K562 (cell line): ENCODE measurements at regions not wholly inside any gene's neighbourhood (a gene's known extent, or its start where the extent isn't known, plus 50 kb on each side); places are given as distances from the start of the nearest gene placed in this dataset.

Source experiments
- ATAC-seq: fragments of 200-7000 bp; cut with Tn5 transposase; 3 replicates; pipeline ENCODE4 v1.9.1; 2020; ENCODE audit warnings: moderate library complexity
- BruUV-seq: library from RNA; stranded (reverse); fragments of 400-500 nt; replicated peaks from 2 replicates; lab custom pipeline; 2021; lab: Mats Ljungman, UMichigan
- CTCF ChIA-PET: fragments of 300-600 bp; formaldehyde crosslinking; extraction: SDS; loops from one replicate; lab custom pipeline; 2021; ENCODE audit warnings: low intra/inter-chr PET ratio; lab: Yijun Ruan, JAX
- POLR2A ChIA-PET: fragments of 300-600, 350-650 bp; sonication (Branson Sonifier 250); formaldehyde crosslinking; extraction: SDS; loops from one replicate; lab custom pipeline; 2021; ENCODE audit warnings: antibody characterized with exemption, inconsistent platforms; lab: Yijun Ruan, JAX
- DNase-seq, 4 experiments: peaks; one replicate each; pipeline versions ENCODE4 v3.0.0 to v3.0.0-alpha.2; 2011 to 2018; ENCODE audit warnings: low spot score in 3 of 4, mixed read lengths in 3 of 4; ENCODE audit errors: extremely low read depth in 1 of 4
- FAIRE-seq: peaks from 2 replicates; lab custom pipeline; 2011; peaks lifted over from hg19 to GRCh38; lab: Jason Lieb, UNC
- H2AFZ ChIP-seq: 2 replicates; pipeline ENCODE4 v1.6.0; 2011; ENCODE audit warnings: low read depth, low read length, control low read depth, inconsistent platforms
- H3K27ac ChIP-seq: fragments of 200-600 bp; 3 replicates; pipeline ENCODE4 v1.8.0; 2011; ENCODE audit warnings: low read depth, mild to moderate bottlenecking, control low read depth, inconsistent platforms, low read length, moderate library complexity, mixed read lengths; ENCODE audit errors: extremely low read depth
- H3K27me3 ChIP-seq, 2 experiments: fragments of 300-600 bp in 1 of 2; 2 replicates in 1 of 2; 3 replicates in 1 of 2; pipeline versions ENCODE4 v1.6.0 to v1.8.0; 2011; ENCODE audit warnings: inconsistent platforms in 2 of 2, low read length in 2 of 2, mild to moderate bottlenecking in 1 of 2, mixed read lengths in 1 of 2, moderate library complexity in 1 of 2; ENCODE audit not compliant: control insufficient read depth in 2 of 2, insufficient read depth in 2 of 2
- H3K36me3 ChIP-seq: fragments of 300-600 bp; 3 replicates; pipeline ENCODE4 v1.8.0; 2011; ENCODE audit warnings: mild to moderate bottlenecking, low read length, inconsistent platforms; ENCODE audit not compliant: control insufficient read depth, insufficient read depth
- H3K4me1 ChIP-seq, 2 experiments: fragments of 200-600 bp in 1 of 2; replicated peaks in 1 of 2; 2 replicates in 1 of 2; 3 replicates in 1 of 2; pipeline versions ENCODE4 v1.5.1 to v1.8.0; 2011; ENCODE audit warnings: inconsistent platforms in 2 of 2, low read length in 2 of 2, mild to moderate bottlenecking in 1 of 2, mixed read lengths in 1 of 2, moderate library complexity in 1 of 2; ENCODE audit not compliant: control insufficient read depth in 2 of 2, insufficient read depth in 2 of 2
- H3K4me2 ChIP-seq: 2 replicates; pipeline ENCODE4 v1.6.1; 2011; ENCODE audit warnings: low read length, control low read depth, inconsistent platforms, mixed read lengths; ENCODE audit not compliant: insufficient read depth
- H3K4me3 ChIP-seq: fragments of 200-600 bp; sonication (generic), shearing (Covaris generic); 2 replicates; pipeline ENCODE4 v1.5.1; 2016; ENCODE audit warnings: control low read depth, inconsistent platforms
- H3K79me2 ChIP-seq: fragments of 200-600 bp; 3 replicates; pipeline ENCODE4 v1.8.0; 2011; ENCODE audit warnings: low read length, inconsistent platforms; ENCODE audit not compliant: control insufficient read depth, insufficient read depth
- H3K9ac ChIP-seq, 2 experiments: 2 replicates each; pipeline versions ENCODE4 v1.6.0 to v1.6.1; 2011; ENCODE audit warnings: low read depth in 2 of 2, low read length in 2 of 2, control low read depth in 1 of 2, inconsistent platforms in 1 of 2, mild to moderate bottlenecking in 1 of 2, mixed read lengths in 1 of 2; ENCODE audit not compliant: insufficient read depth in 1 of 2
- H3K9me1 ChIP-seq: one replicate; pipeline ENCODE4 v1.6.0; 2011; ENCODE audit warnings: inconsistent platforms, mild to moderate bottlenecking, low read length, moderate library complexity; ENCODE audit not compliant: control insufficient read depth, insufficient read depth
- H3K9me3 ChIP-seq: replicated peaks from 2 replicates; pipeline ENCODE4 v1.5.1; 2011; ENCODE audit warnings: low read depth, low read length, inconsistent platforms; ENCODE audit not compliant: control insufficient read depth, insufficient read depth
- H4K20me1 ChIP-seq: replicated peaks from 2 replicates; pipeline ENCODE4 v1.6.1; 2011; ENCODE audit warnings: low read length, inconsistent platforms, mixed read lengths; ENCODE audit not compliant: control insufficient read depth, insufficient read depth
- CHCHD3 ChIP-seq: fragments of 250-450 bp; sonication (Bioruptor Pico); IDR thresholded peaks from 2 replicates; pipeline ENCODE4 v2.1.2; 2022; ENCODE audit warnings: mild to moderate bottlenecking
- CTBP1 ChIP-seq: fragments of 450-650 bp; IDR thresholded peaks from 2 replicates; pipeline ENCODE4 v1.6.1; 2016; ENCODE audit warnings: borderline replicate concordance
- FUS ChIP-seq: fragments of 200-400 bp; formaldehyde crosslinking; optimal IDR thresholded peaks from 2 replicates; pipeline ENCODE3; 2017; ENCODE audit warnings: low read depth, low read length
- RFX1 ChIP-seq: fragments of 450-650 bp; IDR thresholded peaks from 2 replicates; pipeline ENCODE4 v1.6.1; 2016; ENCODE audit warnings: mild to moderate bottlenecking, moderate library complexity
- TEAD1 ChIP-seq, 2 experiments: fragments of 450-650 bp in 1 of 2; sonication (generic) in 1 of 2; formaldehyde crosslinking; IDR thresholded peaks; 2 replicates each; pipeline versions ENCODE4 v1.4.0 to v1.8.0; 2020 to 2022; ENCODE audit warnings: mild to moderate bottlenecking in 2 of 2, missing genetic modification reagents in 1 of 2
- WGBS: fragments of 100-300 bp; shearing (Covaris generic); methylation state at CpG from one replicate; pipeline ENCODE4 v1.1.6; 2016; ENCODE audit warnings: low coverage, mixed read lengths; ENCODE audit not compliant: insufficient coverage; ENCODE audit errors: missing lambda C conversion rate; 5-methylcytosine and 5-hydroxymethylcytosine counted together
- in situ Hi-C: fragments of 300-500 bp; cut with MboI; formaldehyde crosslinking; loops from 4 replicates; pipeline ENCODE4 v1.15.0; 2018; ENCODE audit warnings: inconsistent platforms, mixed read lengths
- intact Hi-C: fragments of 100-400 bp; cut with micrococcal nuclease; formaldehyde crosslinking; loops from 2 replicates; pipeline ENCODE4 v1.14.2; 2022
- TF ChIP-seq, protein P1 (sequence below): fragments of 250-450 bp; sonication (Bioruptor Pico); IDR thresholded peaks from 2 replicates; pipeline ENCODE4 v1.5.0; 2021
- TF ChIP-seq, protein P2 (sequence below), 2 experiments: fragments of 450-650 bp; formaldehyde crosslinking in 1 of 2; IDR thresholded peaks; 2 replicates each; pipeline versions ENCODE4 v1.4.0 to v1.6.1; 2014 to 2020; ENCODE audit warnings: mild to moderate bottlenecking in 2 of 2, borderline replicate concordance in 1 of 2, low read depth in 1 of 2

DNA sequence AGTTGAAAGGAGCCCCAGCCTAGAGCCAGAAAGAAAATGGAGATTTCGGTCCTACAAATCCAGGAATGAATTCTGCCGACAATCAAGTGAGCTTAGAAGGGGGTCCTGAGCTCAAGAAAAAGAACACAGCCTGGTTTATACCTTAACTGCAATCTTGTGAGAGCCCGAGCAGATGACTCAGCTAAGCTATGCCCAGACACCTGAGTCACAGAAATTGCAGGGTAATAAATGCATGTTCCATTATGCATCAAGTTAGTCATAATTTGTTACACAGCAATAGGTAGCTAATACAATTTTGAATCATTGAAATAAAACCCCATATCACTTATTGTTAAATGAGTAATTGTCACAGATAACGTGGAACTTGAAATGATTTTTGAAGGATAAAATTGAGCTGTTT, 111.8 kb upstream of the FOXP2 start:
- no peak for TF ChIP-seq TEAD1 (CRISPR knock-in tag; IDR thresholded peaks at IDR 0.05)
- TF ChIP-seq, protein P1, sequence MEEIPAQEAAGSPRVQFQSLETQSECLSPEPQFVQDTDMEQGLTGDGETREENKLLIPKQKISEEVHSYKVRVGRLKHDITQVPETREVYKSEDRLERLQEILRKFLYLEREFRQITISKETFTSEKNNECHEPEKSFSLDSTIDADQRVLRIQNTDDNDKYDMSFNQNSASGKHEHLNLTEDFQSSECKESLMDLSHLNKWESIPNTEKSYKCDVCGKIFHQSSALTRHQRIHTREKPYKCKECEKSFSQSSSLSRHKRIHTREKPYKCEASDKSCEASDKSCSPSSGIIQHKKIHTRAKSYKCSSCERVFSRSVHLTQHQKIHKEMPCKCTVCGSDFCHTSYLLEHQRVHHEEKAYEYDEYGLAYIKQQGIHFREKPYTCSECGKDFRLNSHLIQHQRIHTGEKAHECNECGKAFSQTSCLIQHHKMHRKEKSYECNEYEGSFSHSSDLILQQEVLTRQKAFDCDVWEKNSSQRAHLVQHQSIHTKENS (CRISPR knock-in tag): no peak
- TF ChIP-seq, protein P2, sequence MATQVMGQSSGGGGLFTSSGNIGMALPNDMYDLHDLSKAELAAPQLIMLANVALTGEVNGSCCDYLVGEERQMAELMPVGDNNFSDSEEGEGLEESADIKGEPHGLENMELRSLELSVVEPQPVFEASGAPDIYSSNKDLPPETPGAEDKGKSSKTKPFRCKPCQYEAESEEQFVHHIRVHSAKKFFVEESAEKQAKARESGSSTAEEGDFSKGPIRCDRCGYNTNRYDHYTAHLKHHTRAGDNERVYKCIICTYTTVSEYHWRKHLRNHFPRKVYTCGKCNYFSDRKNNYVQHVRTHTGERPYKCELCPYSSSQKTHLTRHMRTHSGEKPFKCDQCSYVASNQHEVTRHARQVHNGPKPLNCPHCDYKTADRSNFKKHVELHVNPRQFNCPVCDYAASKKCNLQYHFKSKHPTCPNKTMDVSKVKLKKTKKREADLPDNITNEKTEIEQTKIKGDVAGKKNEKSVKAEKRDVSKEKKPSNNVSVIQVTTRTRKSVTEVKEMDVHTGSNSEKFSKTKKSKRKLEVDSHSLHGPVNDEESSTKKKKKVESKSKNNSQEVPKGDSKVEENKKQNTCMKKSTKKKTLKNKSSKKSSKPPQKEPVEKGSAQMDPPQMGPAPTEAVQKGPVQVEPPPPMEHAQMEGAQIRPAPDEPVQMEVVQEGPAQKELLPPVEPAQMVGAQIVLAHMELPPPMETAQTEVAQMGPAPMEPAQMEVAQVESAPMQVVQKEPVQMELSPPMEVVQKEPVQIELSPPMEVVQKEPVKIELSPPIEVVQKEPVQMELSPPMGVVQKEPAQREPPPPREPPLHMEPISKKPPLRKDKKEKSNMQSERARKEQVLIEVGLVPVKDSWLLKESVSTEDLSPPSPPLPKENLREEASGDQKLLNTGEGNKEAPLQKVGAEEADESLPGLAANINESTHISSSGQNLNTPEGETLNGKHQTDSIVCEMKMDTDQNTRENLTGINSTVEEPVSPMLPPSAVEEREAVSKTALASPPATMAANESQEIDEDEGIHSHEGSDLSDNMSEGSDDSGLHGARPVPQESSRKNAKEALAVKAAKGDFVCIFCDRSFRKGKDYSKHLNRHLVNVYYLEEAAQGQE (IDR thresholded peaks at IDR 0.05; ENCODE audit: borderline replicate concordance): no peak
- TF ChIP-seq, protein P2 (CRISPR knock-in tag; IDR thresholded peaks at IDR 0.05; ENCODE audit: low read depth): no peak
- TF ChIP-seq FUS: no peak
- TF ChIP-seq CHCHD3 (CRISPR knock-in tag): no peak
- TF ChIP-seq CTBP1: no peak
- no peak for TF ChIP-seq RFX1
- no peaks in the 10 kb centered on the region for H3K9me1 ChIP-seq
- POLR2A ChIA-PET: no interaction called here
- no peak overlapping the region for H3K27ac ChIP-seq
- no TSS peak for BruUV-seq
- DNase-seq (no peak), ATAC-seq (no peak), FAIRE-seq (no peak)
- no peaks in the 10 kb centered on the region for H3K79me2 ChIP-seq
- H3K9me3 ChIP-seq: no peaks in the 10 kb centered on the region
- intact Hi-C loops: no loop called here
- no peak overlapping the region for H3K4me3 ChIP-seq
- H3K4me2 ChIP-seq: no peak overlapping the region
- no peaks in the 10 kb centered on the region for H3K27me3 ChIP-seq
- no peaks in the 10 kb centered on the region for H4K20me1 ChIP-seq
- CTCF ChIA-PET: no interaction called here
- no peak overlapping the region for H2AFZ ChIP-seq
- under 1% methylated on average over 4 of the region's 4 CpGs for WGBS
- in situ Hi-C loops: no loop called here
- H3K4me1 ChIP-seq: no peaks in the 10 kb centered on the region
- no peak overlapping the region for H3K9ac ChIP-seq
- no peaks in the 10 kb centered on the region for H3K36me3 ChIP-seq
